GM12891 (cell line): ENCODE measurements at regions not wholly inside any gene's neighbourhood (a gene's known extent, or its start where the extent isn't known, plus 50 kb on each side); places are given as distances from the start of the nearest gene placed in this dataset.

ENCODE experiments used
- DNase-seq: peaks from one replicate; pipeline ENCODE4 v3.0.0; 2011; ENCODE audit warnings: low spot score; ENCODE audit not compliant: insufficient read length
- FAIRE-seq: peaks from 2 replicates; lab custom pipeline; 2011; peaks lifted over from hg19 to GRCh38; lab: Jason Lieb, UNC
- PAX5 ChIP-seq: IDR thresholded peaks from 2 replicates; pipeline ENCODE4 v1.6.1; 2011; ENCODE audit warnings: low read length, moderate library complexity, mild to moderate bottlenecking; ENCODE audit not compliant: insufficient read depth, severe bottlenecking
- POLR2A ChIP-seq: IDR thresholded peaks from 2 replicates; pipeline ENCODE4 v1.6.1; 2011; ENCODE audit warnings: low read depth, low read length, control low read depth
- POLR2AphosphoS5 ChIP-seq: IDR thresholded peaks from 2 replicates; pipeline ENCODE4 v1.6.1; 2011; ENCODE audit warnings: low read depth, low read length, control low read depth
- POU2F2 ChIP-seq: IDR thresholded peaks from 2 replicates; pipeline ENCODE4 v1.6.1; 2011; ENCODE audit warnings: low read depth, mild to moderate bottlenecking, control low read depth, low read length, moderate library complexity
- SPI1 ChIP-seq: IDR thresholded peaks from 2 replicates; pipeline ENCODE4 v1.6.1; 2011; ENCODE audit warnings: low read depth, low read length, control low read depth
- TAF1 ChIP-seq: IDR thresholded peaks from 2 replicates; pipeline ENCODE4 v1.6.1; 2011; ENCODE audit warnings: low read depth, low read length, control low read depth

DNA sequence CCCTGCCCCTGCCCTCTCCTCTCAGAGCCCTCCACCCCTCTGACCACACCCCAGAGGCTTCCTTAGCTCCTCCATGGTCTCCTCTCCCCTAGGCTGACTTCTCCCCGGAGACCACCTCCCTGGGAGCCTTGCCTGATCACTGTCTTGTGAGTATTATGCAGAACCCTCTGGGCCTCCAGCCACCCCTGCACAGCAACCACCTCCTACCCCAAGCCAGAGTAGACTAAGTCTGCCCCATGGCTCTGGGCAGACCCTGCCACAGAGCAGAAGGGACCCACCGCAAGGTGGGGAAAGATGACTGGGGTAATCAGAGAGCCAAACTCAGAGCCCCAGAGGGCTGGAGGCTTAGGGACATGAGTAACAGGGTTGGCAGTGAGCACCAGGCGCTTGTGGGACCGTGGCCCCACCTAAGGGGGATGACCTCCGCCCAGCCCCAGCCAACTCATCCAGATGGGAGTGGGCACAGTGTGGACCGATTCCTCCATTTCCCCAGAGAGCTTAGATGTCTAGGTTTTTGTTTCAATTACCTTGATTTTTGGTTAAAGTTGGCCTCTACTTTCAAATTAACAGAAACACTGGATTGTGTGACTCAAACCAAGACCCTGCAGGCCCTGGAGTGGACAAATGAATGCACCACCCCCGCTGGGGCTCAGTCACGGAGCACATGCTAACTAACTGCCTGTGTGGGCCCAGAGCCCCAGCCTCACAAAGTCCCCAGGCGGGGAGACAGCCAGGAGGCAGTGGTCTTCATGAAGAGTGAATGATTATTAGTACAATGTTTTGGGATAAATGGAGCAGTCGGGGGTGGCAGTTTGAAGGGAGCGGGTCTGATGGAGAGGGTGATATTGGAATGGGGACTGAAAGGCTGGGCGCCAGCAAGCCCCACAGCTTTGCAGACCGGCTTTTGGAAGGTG lies 119.4 kb upstream of the PRR20G start:
- DNase-seq (no peak), FAIRE-seq (no peak)
- no peak for TF ChIP-seq POLR2A
- TF ChIP-seq TAF1, result no peak
- no peak for TF ChIP-seq POLR2AphosphoS5
- no peak for TF ChIP-seq POU2F2
- no peak for TF ChIP-seq PAX5
- no peak for TF ChIP-seq SPI1

DNA sequence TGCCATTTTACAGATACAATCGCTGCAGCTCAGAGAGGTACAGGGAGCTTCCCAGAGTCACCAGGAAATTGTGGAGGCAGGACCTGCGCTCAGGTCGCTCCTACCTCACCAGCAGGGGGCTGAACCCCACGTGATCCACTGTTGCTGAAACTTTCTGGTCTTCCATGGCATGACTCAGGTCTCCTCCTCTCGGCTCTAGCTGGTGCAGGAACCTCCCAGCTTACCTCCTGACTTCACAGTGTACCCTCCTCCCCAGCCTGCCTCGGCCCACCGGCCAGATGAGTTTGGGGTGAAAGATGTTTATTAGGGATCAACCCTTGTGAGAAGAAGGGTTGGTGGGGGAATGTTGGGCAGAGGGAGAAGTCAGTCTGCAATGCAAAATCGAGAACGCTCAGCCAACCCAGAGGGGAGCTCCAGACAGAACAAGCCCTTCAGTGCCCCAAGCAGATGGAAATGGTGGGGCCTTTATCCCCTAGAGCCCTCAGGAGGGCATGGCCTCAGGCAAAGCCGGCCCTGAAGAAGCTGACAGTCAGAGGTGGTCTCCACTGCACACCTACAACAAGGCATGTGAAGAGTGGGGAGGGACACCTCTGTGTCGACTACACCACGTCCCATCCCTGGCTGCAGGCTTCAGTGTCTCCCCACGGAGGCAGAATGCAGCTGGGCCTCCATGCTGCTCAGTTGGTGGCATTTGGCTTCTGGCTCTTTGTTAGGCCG lies 118.6 kb upstream of the PRR20G start:
- TF ChIP-seq POLR2AphosphoS5 (no peak), POU2F2 (no peak), PAX5 (no peak), TAF1 (no peak), POLR2A (no peak), SPI1 (no peak)
- DNase-seq, result no peak
- no peak for FAIRE-seq

DNA sequence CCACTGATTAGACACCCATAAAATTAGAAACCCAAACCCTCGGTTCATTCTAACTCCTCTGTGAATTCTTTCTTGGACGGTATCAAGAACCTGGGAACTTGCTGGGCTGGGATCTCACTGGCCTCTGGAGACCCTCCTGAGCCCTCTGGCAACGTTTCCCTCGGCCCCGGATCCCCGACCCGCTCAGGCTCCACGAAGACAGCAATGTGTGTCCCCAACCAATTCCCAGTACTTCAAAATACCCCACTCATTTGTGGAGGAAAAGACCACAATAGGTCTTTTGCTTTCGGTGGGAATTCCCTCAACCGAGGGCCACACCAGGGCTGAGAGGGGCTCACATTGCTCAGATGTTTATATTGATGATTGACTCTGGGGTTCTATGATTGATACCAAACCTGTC lies 117.9 kb upstream of the PRR20G start:
- DNase-seq (no peak), FAIRE-seq (no peak)
- TF ChIP-seq POLR2AphosphoS5 (no peak), TAF1 (no peak), PAX5 (no peak), SPI1 (no peak), POU2F2 (no peak), POLR2A (no peak)

DNA sequence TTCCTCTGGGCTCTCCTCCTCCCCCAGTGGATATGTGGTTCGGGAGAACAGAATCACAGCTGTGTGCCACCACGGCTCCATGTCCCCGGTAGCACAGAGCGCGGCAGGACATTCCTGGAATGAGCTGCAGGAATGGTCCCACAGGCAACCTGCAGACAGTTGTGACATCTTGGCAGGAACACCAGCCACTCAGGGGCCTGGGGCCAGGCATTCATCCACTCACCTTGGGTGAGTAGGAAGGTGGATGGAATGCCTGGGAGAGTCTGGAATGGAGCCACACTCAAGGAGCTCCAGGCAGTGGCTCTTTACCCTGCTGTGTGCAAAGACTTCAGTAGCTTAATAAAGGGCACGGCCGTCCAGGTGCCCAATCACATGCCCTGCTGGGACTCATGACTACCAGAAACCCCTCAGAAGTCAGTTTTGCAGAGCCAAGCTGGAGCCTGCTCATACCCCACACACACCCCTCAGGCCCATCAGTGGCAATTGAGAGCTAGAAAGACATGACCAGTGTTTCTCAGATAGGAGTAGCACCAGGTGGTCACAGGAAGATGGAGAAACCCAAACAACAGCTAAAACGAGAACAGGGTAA lies 117.3 kb upstream of the PRR20G start:
- no peak for FAIRE-seq
- no peak for DNase-seq
- TF ChIP-seq TAF1 (no peak), POLR2AphosphoS5 (no peak), PAX5 (no peak), SPI1 (no peak), POLR2A (no peak), POU2F2 (no peak)

DNA sequence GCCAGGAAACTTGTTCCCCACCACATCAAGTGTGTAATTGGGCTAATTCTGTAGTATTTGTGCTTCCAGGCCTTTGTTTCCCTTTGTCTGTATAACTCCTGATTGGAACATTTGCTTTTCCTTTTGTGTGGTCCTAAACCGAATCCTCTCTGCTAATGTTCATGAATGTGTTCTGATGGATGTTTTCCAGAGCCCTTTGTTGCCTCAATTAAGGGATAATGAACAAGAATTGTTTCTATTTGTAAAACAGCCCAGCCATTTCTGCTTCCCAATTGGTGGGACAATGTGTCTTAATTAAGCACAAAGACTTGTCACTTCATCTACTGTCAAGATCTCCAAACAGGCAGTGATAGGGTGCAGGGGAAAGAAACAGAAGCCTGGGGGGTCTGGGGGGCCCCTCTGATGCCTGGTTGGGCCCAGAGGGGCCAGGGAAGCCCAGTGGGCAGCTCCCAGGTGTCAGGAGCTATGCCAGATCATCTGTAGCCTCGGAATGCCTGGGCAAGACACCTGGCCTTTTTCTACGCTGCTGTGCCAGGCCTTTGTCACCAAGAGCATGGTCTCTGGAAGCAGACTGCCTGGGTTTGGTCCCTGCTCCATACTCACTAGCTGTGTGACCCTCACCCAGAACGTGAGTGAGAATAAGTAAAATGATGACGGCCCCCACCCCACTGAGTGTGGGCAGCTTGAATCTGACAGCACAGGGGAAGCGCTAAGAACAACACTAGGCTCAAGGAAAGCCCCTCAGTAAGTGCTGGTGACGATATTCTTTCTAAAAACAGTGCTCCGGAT lies 116.6 kb upstream of the PRR20G start:
- TF ChIP-seq SPI1 (no peak), POLR2A (no peak), POU2F2 (no peak), POLR2AphosphoS5 (no peak), PAX5 (no peak), TAF1 (no peak)
- DNase-seq (no peak), FAIRE-seq (no peak)

DNA sequence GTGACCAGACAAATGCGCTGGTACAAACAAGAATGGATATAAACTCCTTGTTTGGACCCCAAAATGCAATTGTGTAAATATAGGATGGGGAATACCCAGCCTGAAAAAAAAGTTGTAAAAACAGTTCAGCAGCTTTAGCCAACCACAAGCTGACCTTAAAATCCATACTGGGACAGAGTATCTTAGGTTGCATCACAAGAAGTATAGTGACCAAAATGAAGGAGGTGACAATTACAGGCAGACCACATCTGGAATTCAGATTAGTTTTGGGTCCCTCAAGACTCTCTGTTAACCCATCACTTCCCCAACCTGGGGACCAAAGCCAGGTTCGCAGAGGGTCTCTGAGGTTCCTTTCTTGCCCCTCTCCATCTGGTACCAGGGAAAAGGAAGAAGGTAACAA lies 115.9 kb upstream of the PRR20G start:
- DNase-seq (no peak), FAIRE-seq (no peak)
- TF ChIP-seq POU2F2, result no peak

DNA sequence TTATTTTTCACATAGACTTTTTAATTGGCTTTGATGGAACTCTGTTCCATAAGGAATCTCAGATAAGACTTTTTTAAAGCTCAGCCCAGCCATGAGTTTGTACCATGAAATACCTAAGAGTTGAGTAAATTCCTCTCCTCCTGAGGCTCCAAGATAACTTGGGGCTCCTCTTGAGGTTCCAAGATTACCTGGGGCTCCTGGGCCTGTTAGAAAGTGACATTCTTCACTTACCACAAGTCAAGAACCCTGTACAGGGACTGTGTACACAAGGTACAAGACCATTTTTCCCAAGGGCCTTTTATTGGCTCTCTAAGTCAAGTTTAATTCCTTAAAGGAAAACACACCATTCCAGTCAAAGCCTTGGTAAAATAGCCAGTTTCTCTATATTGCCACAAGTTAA lies 111.3 kb upstream of the PRR20G start:
- FAIRE-seq, result no peak
- no peak for DNase-seq
- TF ChIP-seq TAF1 (no peak), POLR2AphosphoS5 (no peak), POU2F2 (no peak), PAX5 (no peak), SPI1 (no peak), POLR2A (no peak)

DNA sequence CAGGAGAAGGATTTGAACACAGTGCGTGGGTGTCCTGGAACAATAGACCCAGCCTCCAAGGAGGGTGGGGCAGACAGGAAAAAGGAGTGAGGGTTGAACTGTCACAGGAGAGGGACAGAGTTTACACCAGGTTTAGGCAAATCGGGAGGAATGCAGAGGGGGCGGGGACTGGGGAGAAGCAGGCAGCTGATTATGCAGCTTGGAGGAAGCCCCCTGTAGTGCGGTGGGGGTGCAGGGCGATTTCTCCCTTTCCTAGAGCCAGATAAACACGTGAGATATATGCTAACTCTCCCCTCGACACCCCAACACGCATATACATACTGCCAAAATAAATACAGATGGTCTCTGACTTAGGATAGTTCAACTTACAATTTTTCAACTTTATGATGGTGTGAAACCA lies 108.6 kb upstream of the PRR20G start:
- FAIRE-seq (no peak), DNase-seq (no peak)
- TF ChIP-seq PAX5, result no peak
- TF ChIP-seq TAF1, result no peak
- no peak for TF ChIP-seq SPI1
- TF ChIP-seq POLR2AphosphoS5, result no peak
- TF ChIP-seq POU2F2, result no peak
- no peak for TF ChIP-seq POLR2A
